PC-9 (cell line): ENCODE measurements at regions not wholly inside any gene's neighbourhood (a gene's known extent, or its start where the extent isn't known, plus 50 kb on each side); places are given as distances from the start of the nearest gene placed in this dataset.

Experiments
- BruUV-seq: library from RNA; stranded (reverse); fragments of 400-500 nt; replicated peaks from 2 replicates; lab custom pipeline; 2021; lab: Mats Ljungman, UMichigan
- CTCF ChIA-PET: fragments of 300-600 bp; sonication (Branson Sonifier 250); formaldehyde crosslinking; loops from one replicate; lab custom pipeline; 2022; ENCODE audit warnings: antibody characterized with exemption; lab: Charles Lee
- POLR2A ChIA-PET: fragments of 300-600 bp; sonication (Branson Sonifier 250); formaldehyde crosslinking; loops from one replicate; lab custom pipeline; 2022; ENCODE audit warnings: antibody characterized with exemption; ENCODE audit not compliant: unreplicated experiment; lab: Charles Lee
- DNase-seq, 2 experiments: peaks; one replicate each; pipeline versions ENCODE4 v3.0.0 to v3.0.0-alpha.2; 2015 to 2022; ENCODE audit warnings: mixed read lengths in 1 of 2
- H2AFZ ChIP-seq: fragments of 200-600 bp; sonication (generic); 2 replicates; pipeline ENCODE4 v1.8.1; 2017; ENCODE audit warnings: antibody characterized with exemption
- H3F3A ChIP-seq: fragments of 200-600 bp; sonication (generic); 2 replicates; pipeline ENCODE4 v1.8.1; 2017; ENCODE audit warnings: antibody characterized with exemption, mild to moderate bottlenecking, low read depth; ENCODE audit not compliant: insufficient read depth
- H3K27ac ChIP-seq: fragments of 200-600 bp; sonication (generic); 2 replicates; pipeline ENCODE4 v1.6.1; 2016; ENCODE audit warnings: mixed run types
- H3K27me3 ChIP-seq: fragments of 200-600 bp; sonication (generic); 2 replicates; pipeline ENCODE4 v1.6.1; 2016; ENCODE audit warnings: low read depth, mixed run types; ENCODE audit not compliant: insufficient read depth
- H3K36me3 ChIP-seq: fragments of 200-600 bp; sonication (generic); 2 replicates; pipeline ENCODE4 v1.6.1; 2016; ENCODE audit warnings: low read depth, mixed run types
- H3K4me1 ChIP-seq: fragments of 200-600 bp; sonication (generic); replicated peaks from 2 replicates; pipeline ENCODE4 v1.6.1; 2016; ENCODE audit warnings: mixed run types; ENCODE audit not compliant: insufficient read depth
- H3K4me2 ChIP-seq: fragments of 200-600 bp; sonication (generic); 2 replicates; pipeline ENCODE4 v1.6.1; 2017; ENCODE audit warnings: mixed run types
- H3K4me3 ChIP-seq: fragments of 200-600 bp; sonication (generic); 2 replicates; pipeline ENCODE4 v1.6.1; 2016; ENCODE audit warnings: mixed run types
- H3K79me2 ChIP-seq: fragments of 200-600 bp; sonication (generic); 2 replicates; pipeline ENCODE4 v1.6.1; 2017; ENCODE audit warnings: low read depth, mixed run types
- H3K9me2 ChIP-seq: fragments of 200-600 bp; sonication (generic); 2 replicates; pipeline ENCODE4 v1.8.1; 2017; ENCODE audit warnings: mild to moderate bottlenecking; ENCODE audit not compliant: insufficient read depth
- H3K9me3 ChIP-seq: fragments of 200-600 bp; sonication (generic); 2 replicates; pipeline ENCODE4 v1.8.1; 2016; ENCODE audit warnings: low read depth; ENCODE audit not compliant: insufficient read depth
- H4K20me1 ChIP-seq: fragments of 200-600 bp; sonication (generic); 2 replicates; pipeline ENCODE4 v1.8.1; 2017; ENCODE audit not compliant: insufficient read depth
- CTCF ChIP-seq: fragments of 200-600 bp; sonication (generic); conservative IDR thresholded peaks from 2 replicates; pipeline ENCODE4 v1.6.1; 2017; ENCODE audit warnings: mixed run types, antibody characterized with exemption, mild to moderate bottlenecking, moderate library complexity
- EZH2 ChIP-seq: fragments of 200-600 bp; sonication (generic); IDR thresholded peaks from 2 replicates; pipeline ENCODE4 v1.8.0; 2017; ENCODE audit warnings: antibody characterized with exemption, low read depth
- intact Hi-C: fragments of 100-400 bp; cut with micrococcal nuclease; formaldehyde crosslinking; loops from one replicate; pipeline ENCODE4 v1.10.0; 2022; ENCODE audit not compliant: unreplicated experiment

- DNase-seq = no peak
- Histone ChIP-seq H3K9me3 (peaks cover 4% of the 10 kb centered on the region; the same call in 1 of the 2 replicates), H3K4me1 (no peaks in the 10 kb centered on the region), H3K36me3 (no peaks in the 10 kb centered on the region), H4K20me1 (no peaks in the 10 kb centered on the region), H3K4me3 (no peak overlapping the region), H3K27ac (no peak overlapping the region), H3K27me3 (no peaks in the 10 kb centered on the region), H3F3A (no peaks in the 10 kb centered on the region), H3K9me2 (no peaks in the 10 kb centered on the region), H2AFZ (no peak overlapping the region), H3K79me2 (no peaks in the 10 kb centered on the region), H3K4me2 (no peak overlapping the region)
- intact Hi-C loops = no loop called here
- no TSS peak for BruUV-seq
- TF ChIP-seq CTCF (no peak), EZH2 (no peak)
- ChIA-PET POLR2A (no interaction called here), CTCF (no interaction called here)
Observed at GRCh38 chr11:91694331-91694730, 530.3 kb upstream of the FAT3 start.

- Histone ChIP-seq H3K4me2 (no peak overlapping the region), H3K9me2 (no peaks in the 10 kb centered on the region), H3K27ac (no peak overlapping the region), H3K79me2 (no peaks in the 10 kb centered on the region), H3K4me3 (no peak overlapping the region), H3K27me3 (no peaks in the 10 kb centered on the region), H4K20me1 (no peaks in the 10 kb centered on the region), H2AFZ (no peak overlapping the region), H3F3A (no peaks in the 10 kb centered on the region), H3K4me1 (no peaks in the 10 kb centered on the region), H3K36me3 (no peaks in the 10 kb centered on the region), H3K9me3 (peaks cover 4% of the 10 kb centered on the region; the same call in 1 of the 2 replicates)
- BruUV-seq = no TSS peak
- TF ChIP-seq CTCF = no peak
- CTCF ChIA-PET = no interaction called here
- intact Hi-C loops = no loop called here
- DNase-seq = no peak
- POLR2A ChIA-PET = no interaction called here
Observed at GRCh38 chr11:91691872-91692271, 532.7 kb upstream of the FAT3 start.

- no peaks in the 10 kb centered on the region for H3K36me3 ChIP-seq
- no peaks in the 10 kb centered on the region for H3K27me3 ChIP-seq
- DNase-seq = no peak
- H4K20me1 ChIP-seq = no peaks in the 10 kb centered on the region
- no peaks in the 10 kb centered on the region for H3K4me1 ChIP-seq
- H2AFZ ChIP-seq = no peak overlapping the region
- H3K79me2 ChIP-seq = no peaks in the 10 kb centered on the region
- CTCF ChIA-PET = no interaction called here
- POLR2A ChIA-PET = no interaction called here
- intact Hi-C loops = no loop called here
- no peaks in the 10 kb centered on the region for H3K9me2 ChIP-seq
- no peaks in the 10 kb centered on the region for H3F3A ChIP-seq
- no peaks in the 10 kb centered on the region for H3K9me3 ChIP-seq
- TF ChIP-seq EZH2 (no peak), CTCF (no peak)
- no TSS peak for BruUV-seq
- no peak overlapping the region for H3K4me2 ChIP-seq
- H3K27ac ChIP-seq = no peak overlapping the region
- H3K4me3 ChIP-seq = no peak overlapping the region
Observed at GRCh38 chr11:91688672-91689071, 535.9 kb upstream of the FAT3 start.
